HT-29 (cell line): ENCODE measurements at regions not wholly inside any gene's neighbourhood (a gene's known extent, or its start where the extent isn't known, plus 50 kb on each side); places are given as distances from the start of the nearest gene placed in this dataset.
"Not testable (repeated sequence)": the region's sequence is repeated elsewhere in the genome, so short reads cannot be mapped to it uniquely, and the experiment has no call there.

ENCODE experiments used
- DNase-seq: peaks from one replicate; pipeline ENCODE4 v3.0.0-alpha.2; 2015; ENCODE audit warnings: low spot score

- DNase-seq: no peak
Measured at GRCh38 chr2:59277671-59278070, 1036.5 kb upstream of the FANCL start.

GRCh38 chr2:59276917-59277316 lies 1035.8 kb upstream of the FANCL start:
- DNase-seq: no peak

- DNase-seq: no peak
Measured at GRCh38 chr2:59276033-59276432, 1034.9 kb upstream of the FANCL start.

GRCh38 chr2:59266453-59266852 lies 1025.3 kb upstream of the FANCL start:
- no peak for DNase-seq

GRCh38 chr2:59259913-59260312 lies 1018.8 kb upstream of the FANCL start:
- DNase-seq: no peak

GRCh38 chr2:59256290-59256689 lies 1015.2 kb upstream of the FANCL start:
- DNase-seq: no peak

- DNase-seq: no peak
Measured at GRCh38 chr2:59254279-59254678, 1013.2 kb upstream of the FANCL start.

- no peak for DNase-seq
Measured at GRCh38 chr2:59250307-59250677, 1009.2 kb upstream of the FANCL start.

- DNase-seq: no peak
Measured at GRCh38 chr2:59249441-59250306, 1008.5 kb upstream of the FANCL start.

GRCh38 chr2:59239146-59239545 lies 998.0 kb upstream of the FANCL start:
- no peak for DNase-seq

GRCh38 chr2:59237311-59237710 lies 996.2 kb upstream of the FANCL start:
- DNase-seq: no peak

- DNase-seq: no peak
Measured at GRCh38 chr2:59236723-59237122, 995.6 kb upstream of the FANCL start.

GRCh38 chr2:59233920-59234319 lies 992.8 kb upstream of the FANCL start:
- no peak for DNase-seq

- no peak for DNase-seq
Measured at GRCh38 chr2:59233448-59233847, 992.3 kb upstream of the FANCL start.

GRCh38 chr2:59232394-59233165 lies 991.5 kb upstream of the FANCL start:
- DNase-seq: no peak

GRCh38 chr2:59226362-59226761 lies 985.2 kb upstream of the FANCL start:
- not testable (repeated sequence) for DNase-seq

GRCh38 chr2:59223742-59224141 lies 982.6 kb upstream of the FANCL start:
- DNase-seq: no peak

GRCh38 chr2:59217360-59217759 lies 976.2 kb upstream of the FANCL start:
- DNase-seq: no peak

- DNase-seq: no peak
Measured at GRCh38 chr2:59206361-59206760, 965.2 kb upstream of the FANCL start.

- DNase-seq: no peak
Measured at GRCh38 chr2:59204040-59204439, 962.9 kb upstream of the FANCL start.

- DNase-seq: no peak
Measured at GRCh38 chr2:59196491-59196890, 955.4 kb upstream of the FANCL start.

GRCh38 chr2:59195851-59196250 lies 954.7 kb upstream of the FANCL start:
- no peak for DNase-seq

- no peak for DNase-seq
Measured at GRCh38 chr2:59191781-59192180, 950.7 kb upstream of the FANCL start.
